ENCODE measurements at regions not wholly inside any gene's neighbourhood (a gene's known extent, or its start where the extent isn't known, plus 50 kb on each side); places are given as distances from the start of the nearest gene placed in this dataset.
"Not testable (repeated sequence)": the region's sequence is repeated elsewhere in the genome, so short reads cannot be mapped to it uniquely, and the experiment has no call there.

- DNase-seq, result no peak
These were observed 2293.6 kb downstream of the TP53TG3F start for GRCh38 chr16:35752773-35753558.

DNA sequence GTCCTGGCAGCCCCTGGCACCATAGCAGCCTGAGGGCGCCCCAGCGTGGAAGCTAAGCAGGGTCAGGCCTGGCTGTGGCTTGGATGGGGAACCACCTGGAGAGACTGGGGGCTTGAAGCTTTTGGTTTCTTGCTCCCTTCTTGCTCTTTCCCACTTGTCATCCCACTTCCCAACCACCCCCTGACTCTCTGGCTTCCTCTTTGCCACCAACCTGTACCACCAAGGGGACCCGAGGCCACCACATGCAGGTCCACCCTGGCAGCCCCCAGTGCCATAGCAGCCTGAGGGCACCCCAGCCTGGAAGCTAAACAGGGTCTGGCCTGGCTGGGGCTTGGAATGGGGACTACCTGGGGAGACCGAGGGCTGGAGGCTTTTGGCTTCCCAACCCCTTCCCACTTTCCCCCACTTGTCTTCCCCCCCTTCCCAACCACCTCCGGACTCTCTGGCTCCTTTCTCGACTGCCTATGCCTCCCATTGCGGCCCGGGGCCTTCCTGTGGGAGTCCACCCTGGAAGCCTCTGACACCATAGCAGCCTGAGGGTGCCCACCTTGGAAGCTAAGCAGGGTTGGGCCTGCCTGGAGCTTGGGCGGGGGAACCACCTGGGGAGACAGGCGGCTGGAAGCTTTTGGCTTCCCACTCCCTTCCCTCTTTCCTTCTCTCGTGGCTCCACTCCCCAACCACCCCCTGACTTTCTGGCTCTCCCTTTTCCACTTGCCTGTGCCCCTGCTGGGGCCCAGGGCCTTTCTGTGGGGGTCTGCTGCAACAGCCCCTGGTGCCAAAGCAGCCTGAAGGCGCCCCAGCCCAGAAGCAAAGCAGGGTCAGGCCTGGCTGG, 2294.4 kb downstream of the TP53TG3F start:
- no peak for DNase-seq

GRCh38 chr16:35754391-35755369, 2295.3 kb downstream of the TP53TG3F start:
- DNase-seq, result no peak

- no peak for DNase-seq
These were observed 2329.0 kb downstream of the TP53TG3F start for GRCh38 chr16:35788381-35788780.

GRCh38 chr16:35792516-35793285, 2333.3 kb downstream of the TP53TG3F start:
- no peak for DNase-seq

DNA sequence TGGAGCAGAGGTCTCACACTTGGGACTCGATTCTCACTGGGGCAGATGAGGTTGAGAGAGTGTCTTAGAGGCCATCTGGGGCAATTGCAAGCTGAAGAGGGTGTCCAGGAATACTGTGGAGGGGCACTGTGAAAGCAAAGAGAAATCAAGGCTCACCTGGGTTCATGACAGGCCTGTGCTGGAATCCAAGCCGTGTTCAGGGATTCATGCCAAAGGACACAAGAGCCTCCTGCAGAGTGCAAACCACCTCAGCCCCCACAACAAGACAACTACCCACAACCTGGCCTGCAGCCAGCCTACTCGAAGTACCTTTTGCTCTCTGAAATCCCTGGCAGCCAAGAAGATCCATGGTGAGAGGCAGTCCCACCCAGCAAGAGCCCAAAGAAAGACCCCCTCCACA, 2334.2 kb downstream of the TP53TG3F start:
- DNase-seq, result no peak

GRCh38 chr16:35794896-35795295, 2335.5 kb downstream of the TP53TG3F start:
- no peak for DNase-seq

DNA sequence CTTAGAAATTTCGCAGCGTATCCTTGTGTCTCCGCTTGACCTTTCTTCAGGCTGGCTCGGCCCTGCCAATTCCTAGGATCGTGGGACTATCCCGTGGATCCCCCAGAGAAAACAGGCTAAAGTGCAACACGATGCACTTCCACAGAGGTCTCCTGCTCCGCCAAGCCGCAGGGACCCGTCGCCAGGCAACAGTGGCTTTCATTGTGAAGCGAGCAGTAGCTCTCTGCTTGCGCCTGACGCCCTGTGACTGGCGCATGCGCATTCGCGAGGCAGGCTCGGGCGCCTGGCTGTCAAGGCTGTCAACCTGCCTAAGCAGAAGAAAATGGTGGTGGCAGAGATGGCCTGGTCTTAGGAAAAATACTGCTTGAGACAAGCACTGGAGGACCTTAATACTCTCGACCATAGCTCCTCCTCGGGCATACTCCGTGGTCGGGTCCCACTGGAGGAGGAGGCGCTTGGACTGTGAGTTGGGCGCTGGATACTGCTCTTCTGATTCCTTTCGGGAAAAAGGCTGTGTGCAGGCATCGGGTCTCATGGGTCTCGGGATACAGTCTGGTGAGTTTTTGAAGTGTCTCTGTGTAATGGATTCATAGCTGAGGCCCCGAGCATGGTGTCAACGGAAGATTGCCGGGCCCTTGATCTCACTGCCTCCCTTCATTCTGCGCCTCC, 2336.1 kb downstream of the TP53TG3F start:
- DNase-seq, result no peak

DNA sequence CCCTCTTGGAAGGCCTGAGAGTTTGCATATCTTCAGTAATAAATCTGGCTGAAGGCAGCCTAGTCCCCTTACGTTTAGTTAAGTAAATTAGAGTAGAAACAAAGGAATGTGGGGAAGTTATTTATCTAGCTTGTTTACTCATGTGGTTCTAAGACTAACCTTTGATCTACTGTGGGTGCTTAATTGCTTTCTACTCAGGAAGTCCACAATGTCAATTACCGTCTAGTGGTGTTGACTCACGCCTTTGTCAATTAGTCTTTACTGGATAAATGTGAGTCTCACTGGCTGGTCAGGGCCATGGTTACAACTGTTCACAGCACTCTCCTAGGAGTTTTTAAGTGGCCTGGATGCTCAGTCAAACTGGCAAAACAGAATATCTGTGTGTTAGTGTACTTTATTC, 2338.4 kb downstream of the TP53TG3F start:
- no peak for DNase-seq

GRCh38 chr16:35798885-35799426, 2339.5 kb downstream of the TP53TG3F start:
- DNase-seq, result no peak

DNA sequence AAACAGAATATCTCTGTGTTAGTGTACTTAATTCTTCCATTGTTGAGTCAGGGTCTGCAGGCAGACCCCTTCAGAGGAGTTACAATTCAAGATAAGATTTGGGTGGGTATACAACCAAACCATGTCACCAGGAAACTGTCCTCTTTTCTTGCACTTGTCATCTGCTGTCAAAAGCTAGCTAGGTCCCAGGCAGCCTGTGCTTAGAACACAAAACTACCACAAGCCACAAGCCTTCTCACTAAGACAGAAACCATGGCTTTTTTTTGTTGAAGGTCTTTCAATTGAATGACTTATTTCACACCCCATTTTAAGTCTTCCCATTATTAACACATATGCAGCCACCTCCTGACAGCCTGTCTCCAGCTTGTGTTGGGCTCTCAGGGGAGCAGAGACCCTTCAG, 2345.1 kb downstream of the TP53TG3F start:
- not testable (repeated sequence) for DNase-seq

DNA sequence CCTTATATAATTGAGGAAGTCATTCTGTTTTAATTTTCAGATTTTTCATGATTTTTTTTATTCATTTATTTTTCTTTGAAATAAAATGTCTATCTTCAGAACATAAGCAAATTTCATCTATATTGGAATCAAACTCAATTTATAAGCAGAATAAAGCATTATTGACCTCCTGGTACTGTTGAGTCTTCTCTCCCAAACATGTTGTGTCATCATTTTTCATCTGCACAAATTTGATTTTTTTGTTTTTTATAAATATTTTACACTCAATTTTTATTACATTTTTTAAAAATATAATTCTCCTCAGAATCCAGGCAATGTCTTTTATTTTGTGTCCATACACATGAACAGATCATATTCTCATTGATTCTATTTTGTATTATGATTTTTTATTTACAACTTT, 2363.9 kb downstream of the TP53TG3F start:
- DNase-seq, result no peak

DNA sequence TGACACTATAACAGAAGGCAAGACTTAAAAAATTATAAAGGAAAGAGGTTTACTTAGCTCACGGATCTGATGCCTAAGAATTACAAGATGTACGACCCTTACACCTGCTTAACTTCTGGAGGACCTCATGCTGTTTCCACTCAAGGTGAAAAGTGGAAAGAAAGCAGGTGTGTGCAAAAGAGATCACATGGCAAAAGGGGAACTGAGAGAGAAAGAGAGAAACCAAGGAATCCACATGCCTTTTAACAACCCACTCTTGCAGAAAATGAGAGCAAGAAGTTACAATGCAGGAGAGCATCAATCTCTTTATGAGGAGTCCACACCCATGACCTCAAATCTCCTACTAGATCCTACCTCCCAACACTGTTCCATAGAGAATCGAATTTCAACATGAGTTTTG, 2382.2 kb downstream of the TP53TG3F start:
- no peak for DNase-seq

DNA sequence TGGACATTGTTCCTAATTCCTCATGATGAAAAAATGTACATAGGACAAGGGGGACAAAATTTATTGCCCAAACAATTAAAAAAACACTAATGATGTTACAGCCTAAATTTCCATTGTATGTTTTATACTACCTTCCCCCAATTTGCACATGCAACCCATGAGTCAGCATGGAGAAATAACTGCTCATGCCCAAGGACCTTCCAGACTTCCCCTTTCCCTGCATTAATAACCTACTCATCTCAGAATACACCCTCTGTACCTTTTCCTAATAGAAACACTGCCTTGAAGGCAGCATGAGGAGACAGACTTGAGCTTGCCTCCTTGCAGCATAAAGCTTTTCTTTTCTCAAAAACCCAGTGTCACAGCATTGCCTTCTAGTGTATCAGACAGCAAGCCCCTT, 2402.8 kb downstream of the TP53TG3F start:
- no peak for DNase-seq

GRCh38 chr16:35868630-35869029, 2409.2 kb downstream of the TP53TG3F start:
- DNase-seq, result no peak

- DNase-seq, result no peak
These were observed 2414.1 kb downstream of the TP53TG3F start for GRCh38 chr16:35873472-35873871.

- no peak for DNase-seq
These were observed 2422.2 kb downstream of the TP53TG3F start for GRCh38 chr16:35881654-35882053.

- no peak for DNase-seq
These were observed 2447.0 kb downstream of the TP53TG3F start for GRCh38 chr16:35906440-35906839.

GRCh38 chr16:35908152-35908551, 2448.7 kb downstream of the TP53TG3F start:
- no peak for DNase-seq

DNA sequence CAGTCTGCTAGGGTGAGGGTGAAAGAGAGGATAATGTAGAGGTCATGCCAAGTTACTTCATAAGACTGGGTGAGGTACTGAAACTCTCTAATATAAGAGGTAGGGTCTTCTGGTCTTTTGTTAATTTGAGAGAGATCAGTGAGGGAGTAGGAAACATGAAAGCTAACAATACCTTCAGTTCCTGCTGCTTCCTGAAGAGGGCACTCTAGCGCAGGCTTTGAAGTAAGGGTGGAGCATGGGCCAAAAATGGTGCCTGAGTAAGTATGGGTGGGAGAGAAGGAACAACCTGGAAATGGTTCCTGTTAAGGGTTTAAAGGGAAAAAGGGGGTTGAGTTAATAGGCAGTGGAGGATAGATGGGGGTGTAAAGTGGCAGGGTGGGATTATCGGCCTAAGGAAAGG, 2449.5 kb downstream of the TP53TG3F start:
- no peak for DNase-seq

Data from C1 segment of cervical spinal cord (tissue), 14 donors.